HCT116 (cell line): ENCODE measurements at regions not wholly inside any gene's neighbourhood (a gene's known extent, or its start where the extent isn't known, plus 50 kb on each side); places are given as distances from the start of the nearest gene placed in this dataset.

Experiments used
- ATAC-seq: fragments of 200-7000 bp; cut with Tn5 transposase; 2 replicates; pipeline ENCODE4 v1.9.1; 2020; ENCODE audit warnings: mild to moderate bottlenecking, moderate library complexity
- BruUV-seq: library from RNA; stranded (reverse); fragments of 400-500 nt; replicated peaks from 2 replicates; lab custom pipeline; 2021; lab: Mats Ljungman, UMichigan
- CTCF ChIA-PET: fragments of 300-600 bp; sonication (Branson Sonifier 250); formaldehyde crosslinking; loops from one replicate; lab custom pipeline; 2021; ENCODE audit warnings: antibody characterized with exemption; lab: Charles Lee
- POLR2A ChIA-PET: fragments of 300-600, 350-600 bp; sonication (Branson Sonifier 250); formaldehyde crosslinking; loops from one replicate; lab custom pipeline; 2021; ENCODE audit warnings: antibody characterized with exemption; lab: Charles Lee
- RAD21 ChIA-PET, 2 experiments: fragments of 300-600 bp; sonication (Branson Sonifier 250); formaldehyde crosslinking; loops; one replicate each; lab custom pipeline; 2023; ENCODE audit warnings: low total read pairs in 2 of 2; ENCODE audit not compliant: uncharacterized antibody in 2 of 2, unreplicated experiment in 2 of 2, low non-redundant PET in 1 of 2; lab: Charles Lee
- DNase-seq: peaks from one replicate; pipeline ENCODE4 v3.0.0-alpha.2; 2010; ENCODE audit warnings: low read depth, low spot score
- H2AFZ ChIP-seq: fragments of 200-600 bp; shearing (Covaris generic), sonication (generic); 2 replicates; pipeline ENCODE4 v1.6.1; 2017; ENCODE audit warnings: low read depth, mixed run types, mixed read lengths, antibody characterized with exemption, low read length; ENCODE audit not compliant: poor library complexity, severe bottlenecking
- H3K27ac ChIP-seq: 2 replicates; pipeline ENCODE4 v1.5.1; 2012; ENCODE audit warnings: low read depth, low read length
- H3K27me3 ChIP-seq: fragments of 200-600 bp; sonication (generic); 2 replicates; pipeline ENCODE4 v1.6.1; 2016; ENCODE audit warnings: mixed run types, low read length, mixed read lengths; ENCODE audit not compliant: insufficient read depth
- H3K36me3 ChIP-seq, 2 experiments: fragments of 200-500 bp in 1 of 2; fragments of 200-600 bp in 1 of 2; sonication (Bioruptor generic) in 1 of 2; sonication (generic) in 1 of 2; 2 replicates each; pipeline versions ENCODE4 v1.5.1 to v1.6.1; 2014 to 2016; ENCODE audit warnings: low read length in 2 of 2, inconsistent platforms in 1 of 2, mixed read lengths in 1 of 2, mixed run types in 1 of 2; ENCODE audit not compliant: insufficient read depth in 2 of 2, control insufficient read depth in 1 of 2
- H3K4me1 ChIP-seq, 2 experiments: fragments of 200-600 bp in 1 of 2; sonication (generic) in 1 of 2; 2 replicates each; pipeline versions ENCODE4 v1.5.1 to v1.6.1; 2012 to 2017; ENCODE audit warnings: low read length in 2 of 2, inconsistent platforms in 1 of 2, mild to moderate bottlenecking in 1 of 2, mixed read lengths in 1 of 2, mixed run types in 1 of 2, moderate library complexity in 1 of 2; ENCODE audit not compliant: insufficient read depth in 2 of 2, control insufficient read depth in 1 of 2
- H3K4me2 ChIP-seq: fragments of 200-600 bp; sonication (generic); 2 replicates; pipeline ENCODE4 v1.6.1; 2017; ENCODE audit warnings: mixed run types, low read length, mixed read lengths
- H3K4me3 ChIP-seq, 2 experiments: fragments of 200-600 bp in 1 of 2; sonication (generic) in 1 of 2; replicated peaks in 1 of 2; 2 replicates each; pipeline ENCODE4 v1.5.1; 2011 to 2016; ENCODE audit warnings: low read length in 2 of 2, control low read depth in 1 of 2, low read depth in 1 of 2, mild to moderate bottlenecking in 1 of 2, mixed read lengths in 1 of 2, mixed run types in 1 of 2
- H3K79me2 ChIP-seq: fragments of 200-600 bp; sonication (generic); 2 replicates; pipeline ENCODE4 v1.6.1; 2017; ENCODE audit warnings: mild to moderate bottlenecking, mixed run types, low read length, moderate library complexity, mixed read lengths; ENCODE audit not compliant: insufficient read depth
- H3K9ac ChIP-seq: fragments of 200-600 bp; sonication (generic); 2 replicates; pipeline ENCODE4 v1.6.1; 2016; ENCODE audit warnings: low read length, mixed read lengths
- H3K9me2 ChIP-seq: fragments of 200-600 bp; sonication (generic), shearing (Covaris generic); 2 replicates; pipeline ENCODE4 v1.6.1; 2017; ENCODE audit warnings: mixed run types, mild to moderate bottlenecking, moderate library complexity; ENCODE audit not compliant: insufficient read depth
- H3K9me3 ChIP-seq, 2 experiments: fragments of 200-500 bp in 1 of 2; fragments of 200-600 bp in 1 of 2; sonication (Bioruptor generic) in 1 of 2; sonication (generic) in 1 of 2; 2 replicates each; pipeline ENCODE4 v1.6.1; 2014 to 2017; ENCODE audit warnings: low read length in 2 of 2, mixed read lengths in 2 of 2, inconsistent platforms in 1 of 2, low read depth in 1 of 2, mild to moderate bottlenecking in 1 of 2, mixed run types in 1 of 2, moderate library complexity in 1 of 2; ENCODE audit not compliant: control insufficient read depth in 1 of 2, insufficient read depth in 1 of 2
- H4K20me1 ChIP-seq: fragments of 200-600 bp; sonication (generic), shearing (Covaris generic); 2 replicates; pipeline ENCODE4 v1.6.1; 2017; ENCODE audit warnings: mixed run types, mild to moderate bottlenecking, moderate library complexity; ENCODE audit not compliant: insufficient read depth
- ATF3 ChIP-seq: IDR thresholded peaks from 2 replicates; pipeline ENCODE4 v1.6.1; 2012
- CBX3 ChIP-seq: IDR thresholded peaks from 2 replicates; pipeline ENCODE4 v1.6.1; 2012; ENCODE audit warnings: low read depth
- CEBPB ChIP-seq: IDR thresholded peaks from 2 replicates; pipeline ENCODE4 v1.6.1; 2012; ENCODE audit warnings: low read depth
- CTCF ChIP-seq, 3 experiments: fragments of 200-600 bp in 1 of 3; sonication (generic) in 1 of 3; IDR thresholded peaks in 2 of 3; conservative IDR thresholded peaks in 1 of 3; 2 replicates each; pipeline ENCODE4 v1.5.1; 2012 to 2017; ENCODE audit warnings: low read depth in 2 of 3, low read length in 2 of 3, antibody characterized with exemption in 1 of 3, borderline replicate concordance in 1 of 3, control low read depth in 1 of 3, mild to moderate bottlenecking in 1 of 3, mixed read lengths in 1 of 3, mixed run types in 1 of 3, moderate library complexity in 1 of 3; ENCODE audit not compliant: insufficient read depth in 1 of 3
- EZH2 ChIP-seq: fragments of 200-600 bp; sonication (generic); IDR thresholded peaks from 2 replicates; pipeline ENCODE4 v1.6.1; 2017; ENCODE audit warnings: antibody characterized with exemption, mixed run types
- FOSL1 ChIP-seq: IDR thresholded peaks from 2 replicates; pipeline ENCODE4 v1.6.1; 2012; ENCODE audit warnings: low read depth
- POLR2A ChIP-seq: IDR thresholded peaks from 2 replicates; pipeline ENCODE4 v1.7.0; 2011; ENCODE audit warnings: borderline replicate concordance; ENCODE audit not compliant: insufficient read depth, insufficient read length; ENCODE audit errors: extremely low read depth
- POLR2AphosphoS5 ChIP-seq: IDR thresholded peaks from 2 replicates; pipeline ENCODE4 v1.6.1; 2011; ENCODE audit warnings: mild to moderate bottlenecking, low read depth, low read length, moderate library complexity
- REST ChIP-seq: IDR thresholded peaks from 2 replicates; pipeline ENCODE4 v1.6.1; 2012; ENCODE audit warnings: low read depth
- SIN3A ChIP-seq: IDR thresholded peaks from 2 replicates; pipeline ENCODE4 v1.6.1; 2012; ENCODE audit warnings: low read depth
- SP1 ChIP-seq: IDR thresholded peaks from 2 replicates; pipeline ENCODE4 v1.6.1; 2012; ENCODE audit warnings: low read depth
- SRF ChIP-seq: IDR thresholded peaks from 2 replicates; pipeline ENCODE4 v1.6.1; 2012; ENCODE audit warnings: low read depth
- TCF7L2 ChIP-seq: IDR thresholded peaks from 2 replicates; pipeline ENCODE4 v1.7.0; 2011; ENCODE audit warnings: borderline replicate concordance, inconsistent platforms; ENCODE audit not compliant: insufficient read depth, insufficient read length; ENCODE audit errors: extremely low read depth
- ZBTB33 ChIP-seq: IDR thresholded peaks from 2 replicates; pipeline ENCODE4 v1.6.1; 2011; ENCODE audit warnings: mild to moderate bottlenecking, low read length, moderate library complexity; ENCODE audit not compliant: insufficient replicate concordance; ENCODE audit errors: extremely low read depth
- ZNF274 ChIP-seq: fragments of 200-500 bp; sonication (Bioruptor generic); IDR thresholded peaks from 2 replicates; pipeline ENCODE4 v1.6.1; 2014; ENCODE audit warnings: mild to moderate bottlenecking, low read depth, low read length, inconsistent platforms
- intact Hi-C: fragments of 100-400 bp; cut with micrococcal nuclease; formaldehyde crosslinking; loops from 2 replicates; pipeline ENCODE4 v1.10.0; 2022

- CTCF ChIA-PET = no interaction called here
- H3K27me3 ChIP-seq = no peaks in the 10 kb centered on the region
- no peaks in the 10 kb centered on the region for H3K79me2 ChIP-seq
- H3K27ac ChIP-seq = no peak overlapping the region
- no peak overlapping the region for H3K9ac ChIP-seq
- no peak overlapping the region for H3K4me2 ChIP-seq
- no peak overlapping the region for H2AFZ ChIP-seq
- no peak for TF ChIP-seq ATF3
- no peak for TF ChIP-seq EZH2
- no peak for TF ChIP-seq POLR2A
- no peak for TF ChIP-seq ZBTB33
- no peak for TF ChIP-seq ZNF274
- TF ChIP-seq SIN3A = no peak
- TF ChIP-seq SP1 = no peak
- no peak for TF ChIP-seq POLR2AphosphoS5
- TF ChIP-seq REST = no peak
- TF ChIP-seq TCF7L2 = no peak
- TF ChIP-seq CBX3 = no peak
- no peak for TF ChIP-seq SRF
- TF ChIP-seq CTCF (IDR thresholded peaks at IDR 0.05 in 2 of 3, conservative IDR thresholded peaks at IDR 0.05 in 1 of 3; ENCODE audit: borderline replicate concordance in 1 of 3, insufficient read depth in 1 of 3, low read depth in 2 of 3, low read length in 2 of 3) = no peak
- no peak for TF ChIP-seq FOSL1
- TF ChIP-seq CEBPB = no peak
- H3K9me3 ChIP-seq = no peaks in the 10 kb centered on the region
- no peak overlapping the region for H3K4me3 ChIP-seq
- ATAC-seq (no peak), DNase-seq (no peak)
- RAD21 ChIA-PET = no interaction called here
- H3K36me3 ChIP-seq = no peaks in the 10 kb centered on the region
- POLR2A ChIA-PET = no interaction called here
- H3K4me1 ChIP-seq = no peaks in the 10 kb centered on the region
- BruUV-seq = no TSS peak
- no peaks in the 10 kb centered on the region for H3K9me2 ChIP-seq
- intact Hi-C loops = no loop called here
- H4K20me1 ChIP-seq = no peaks in the 10 kb centered on the region
Measured at GRCh38 chr10:60463746-60464145, 74.1 kb upstream of the ANK3 start.
